ENCODE measurements at regions not wholly inside any gene's neighbourhood (a gene's known extent, or its start where the extent isn't known, plus 50 kb on each side); places are given as distances from the start of the nearest gene placed in this dataset.

GRCh38 chr7:18387191-18387735, 108.3 kb upstream of the HDAC9 start:
- TF ChIP-seq CTCF (IDR thresholded peaks at IDR 0.05) (no peak), EZH2phosphoT487 (IDR thresholded peaks at IDR 0.05) (no peak)

Data from neural progenitor cell (in vitro differentiated cells).